ENCODE measurements at regions not wholly inside any gene's neighbourhood (a gene's known extent, or its start where the extent isn't known, plus 50 kb on each side); places are given as distances from the start of the nearest gene placed in this dataset.

- no peak overlapping the region for H3K27ac ChIP-seq
- no peaks in the 10 kb centered on the region for H3K9me3 ChIP-seq
- no peak overlapping the region for H3K4me3 ChIP-seq (ENCODE audit: low read depth in 1 of 2, low read length in 1 of 2)
- no peaks in the 10 kb centered on the region for H3K4me1 ChIP-seq (ENCODE audit: control insufficient read depth in 1 of 2, insufficient read depth in 1 of 2, low read depth in 1 of 2, low read length in 1 of 2)
- no peak for TF ChIP-seq CTCF (IDR thresholded peaks at IDR 0.05)
- no peaks in the 10 kb centered on the region for H3K27me3 ChIP-seq
- no peaks in the 10 kb centered on the region for H3K36me3 ChIP-seq
Measured at GRCh38 chr1:222124602-222125001, 382.7 kb upstream of the DUSP10 start.

DNA sequence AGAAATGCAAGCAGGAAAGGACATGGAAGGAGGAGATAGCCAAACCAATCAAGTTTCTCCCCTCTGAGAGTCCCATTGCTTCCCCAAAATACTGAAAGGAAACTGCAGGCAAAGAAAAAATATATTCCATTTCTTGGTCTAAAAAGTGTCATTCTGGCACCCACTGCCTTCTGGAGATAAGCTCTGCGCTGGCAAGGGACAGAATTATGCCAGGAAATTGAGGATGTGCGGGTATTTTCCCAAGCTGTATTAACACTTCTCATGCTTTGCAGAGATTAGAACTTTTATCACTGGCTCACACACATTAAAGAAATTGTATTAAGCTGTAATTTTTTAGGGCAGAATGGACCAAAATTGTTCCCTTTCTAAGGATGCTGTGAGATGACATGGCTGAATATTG is 381.2 kb upstream of the DUSP10 start:
- no peak overlapping the region for H3K4me3 ChIP-seq (ENCODE audit: low read depth in 1 of 2, low read length in 1 of 2)
- H3K36me3 ChIP-seq = no peaks in the 10 kb centered on the region
- H3K27me3 ChIP-seq = no peaks in the 10 kb centered on the region
- TF ChIP-seq CTCF (IDR thresholded peaks at IDR 0.05) = no peak
- H3K27ac ChIP-seq = no peak overlapping the region
- H3K4me1 ChIP-seq (ENCODE audit: control insufficient read depth in 1 of 2, insufficient read depth in 1 of 2, low read depth in 1 of 2, low read length in 1 of 2) = no peaks in the 10 kb centered on the region
- no peaks in the 10 kb centered on the region for H3K9me3 ChIP-seq

DNA sequence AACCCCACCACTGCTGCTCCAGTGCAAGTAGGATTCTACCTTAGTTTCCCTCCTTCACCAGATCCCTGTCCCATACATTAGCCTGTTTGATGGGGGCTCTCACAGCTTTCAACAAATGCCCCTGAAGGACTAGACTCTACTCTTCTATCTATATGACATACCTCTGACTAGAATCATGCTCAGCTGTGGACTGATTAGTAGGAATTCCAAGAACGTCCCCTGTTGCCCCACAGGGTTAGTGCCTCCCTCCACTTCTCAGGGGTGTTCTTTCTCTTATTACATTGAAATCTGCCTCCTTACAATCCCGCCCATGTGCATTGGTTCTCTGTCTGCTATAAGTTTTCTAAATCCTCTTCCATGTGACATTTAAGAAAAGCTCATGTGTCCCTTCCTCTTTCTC is 375.9 kb upstream of the DUSP10 start:
- no peak for TF ChIP-seq CTCF (IDR thresholded peaks at IDR 0.05)
- Histone ChIP-seq H3K4me3 (ENCODE audit: low read depth in 1 of 2, low read length in 1 of 2) (no peak overlapping the region), H3K4me1 (ENCODE audit: control insufficient read depth in 1 of 2, insufficient read depth in 1 of 2, low read depth in 1 of 2, low read length in 1 of 2) (no peaks in the 10 kb centered on the region), H3K36me3 (no peaks in the 10 kb centered on the region), H3K9me3 (no peaks in the 10 kb centered on the region), H3K27me3 (no peaks in the 10 kb centered on the region), H3K27ac (no peak overlapping the region)

GRCh38 chr1:222114536-222115156 is 372.8 kb upstream of the DUSP10 start:
- Histone ChIP-seq H3K4me1 (ENCODE audit: control insufficient read depth in 1 of 2, insufficient read depth in 1 of 2, low read depth in 1 of 2, low read length in 1 of 2) (no peaks in the 10 kb centered on the region), H3K9me3 (no peaks in the 10 kb centered on the region), H3K27me3 (no peaks in the 10 kb centered on the region), H3K4me3 (ENCODE audit: low read depth in 1 of 2, low read length in 1 of 2) (no peak overlapping the region), H3K27ac (no peak overlapping the region), H3K36me3 (no peaks in the 10 kb centered on the region)
- TF ChIP-seq CTCF (IDR thresholded peaks at IDR 0.05) = no peak

DNA sequence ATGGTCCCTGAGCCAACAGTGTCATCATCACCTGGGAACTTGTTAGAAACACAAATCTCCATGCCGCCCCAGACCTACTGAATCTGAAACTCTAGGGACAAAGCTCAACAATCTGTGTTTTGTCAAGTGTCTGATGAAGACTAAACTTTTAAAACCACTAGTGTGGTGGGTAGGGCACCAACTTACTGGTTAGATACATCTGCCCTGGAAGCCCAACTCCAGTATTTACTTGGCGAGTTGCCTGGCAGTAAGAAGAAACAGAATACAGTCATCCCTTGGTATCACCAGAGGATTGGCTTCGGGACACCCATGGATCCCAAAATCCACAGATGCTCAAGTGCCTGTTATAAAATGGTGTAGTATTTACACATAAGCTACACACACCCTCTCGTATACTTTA is 367.9 kb upstream of the DUSP10 start:
- H3K4me3 ChIP-seq (ENCODE audit: low read depth in 1 of 2, low read length in 1 of 2) = no peak overlapping the region
- no peaks in the 10 kb centered on the region for H3K36me3 ChIP-seq
- no peak for TF ChIP-seq CTCF (IDR thresholded peaks at IDR 0.05)
- no peaks in the 10 kb centered on the region for H3K9me3 ChIP-seq
- H3K4me1 ChIP-seq (ENCODE audit: control insufficient read depth in 1 of 2, insufficient read depth in 1 of 2, low read depth in 1 of 2, low read length in 1 of 2) = no peaks in the 10 kb centered on the region
- no peak overlapping the region for H3K27ac ChIP-seq
- H3K27me3 ChIP-seq = no peaks in the 10 kb centered on the region

GRCh38 chr1:222107975-222108374 is 366.1 kb upstream of the DUSP10 start:
- H3K27ac ChIP-seq = no peak overlapping the region
- no peak overlapping the region for H3K4me3 ChIP-seq (ENCODE audit: low read depth in 1 of 2, low read length in 1 of 2)
- no peaks in the 10 kb centered on the region for H3K4me1 ChIP-seq (ENCODE audit: control insufficient read depth in 1 of 2, insufficient read depth in 1 of 2, low read depth in 1 of 2, low read length in 1 of 2)
- TF ChIP-seq CTCF (IDR thresholded peaks at IDR 0.05) = no peak
- H3K36me3 ChIP-seq = no peaks in the 10 kb centered on the region
- no peaks in the 10 kb centered on the region for H3K27me3 ChIP-seq
- no peaks in the 10 kb centered on the region for H3K9me3 ChIP-seq

Data from neutrophil (primary cell).